CD8-positive, alpha-beta memory T cell (primary cell): ENCODE measurements at regions not wholly inside any gene's neighbourhood (a gene's known extent, or its start where the extent isn't known, plus 50 kb on each side); places are given as distances from the start of the nearest gene placed in this dataset.

Source experiments
- CTCF ChIA-PET: fragments of 350-600 bp; sonication (Branson Sonifier 250); formaldehyde crosslinking; loops from one replicate; lab custom pipeline; 2021; ENCODE audit warnings: antibody characterized with exemption; lab: Charles Lee
- POLR2A ChIA-PET: fragments of 350-600 bp; sonication (Branson Sonifier 250); formaldehyde crosslinking; loops from one replicate; lab custom pipeline; 2021; ENCODE audit warnings: antibody characterized with exemption; lab: Charles Lee
- DNase-seq, 5 donors: peaks; one replicate each; pipeline versions ENCODE4 v3.0.0 to v3.0.0-alpha.2; 2020 to 2022; ENCODE audit warnings: mixed read lengths in 1 of 5
- H3K27ac ChIP-seq: one replicate; pipeline ENCODE4 v1.7.0; 2013; ENCODE audit warnings: low read depth, mild to moderate bottlenecking, low read length, moderate library complexity
- H3K27me3 ChIP-seq: 2 replicates; pipeline ENCODE4 v1.7.0; 2013; ENCODE audit warnings: low read length, mild to moderate bottlenecking; ENCODE audit not compliant: insufficient read depth, poor library complexity, severe bottlenecking
- H3K36me3 ChIP-seq: 2 replicates; pipeline ENCODE4 v1.7.0; 2013; ENCODE audit warnings: mild to moderate bottlenecking, low read length, moderate library complexity; ENCODE audit not compliant: insufficient read depth
- H3K4me1 ChIP-seq: 2 replicates; pipeline ENCODE4 v1.7.0; 2013; ENCODE audit warnings: mild to moderate bottlenecking, low read length, moderate library complexity; ENCODE audit not compliant: insufficient read depth
- H3K4me3 ChIP-seq: 2 replicates; pipeline ENCODE4 v1.7.0; 2013; ENCODE audit warnings: mild to moderate bottlenecking, low read length
- H3K9me3 ChIP-seq: 2 replicates; pipeline ENCODE4 v1.7.0; 2013; ENCODE audit warnings: mild to moderate bottlenecking, low read length
- H3K27ac Mint-ChIP-seq, 8 donors: one replicate each; pipeline ENCODE4 v1.8.0; 2020 to 2021; ENCODE audit warnings: mixed read lengths in 8 of 8, mild to moderate bottlenecking in 6 of 8, inconsistent platforms in 3 of 8, moderate library complexity in 3 of 8
- H3K27me3 Mint-ChIP-seq, 2 donors: one replicate each; pipeline ENCODE4 v1.8.0; 2020 to 2021; ENCODE audit warnings: mixed read lengths in 2 of 2, mild to moderate bottlenecking in 1 of 2, moderate library complexity in 1 of 2
- H3K36me3 Mint-ChIP-seq, 3 donors: one replicate each; pipeline ENCODE4 v1.8.0; 2020 to 2021; ENCODE audit warnings: mixed read lengths in 3 of 3, inconsistent platforms in 1 of 3, mild to moderate bottlenecking in 1 of 3
- H3K4me1 Mint-ChIP-seq, 3 donors: one replicate each; pipeline ENCODE4 v1.8.0; 2020 to 2021; ENCODE audit warnings: mixed read lengths in 3 of 3, inconsistent platforms in 1 of 3, mild to moderate bottlenecking in 1 of 3
- H3K4me3 Mint-ChIP-seq, 7 donors: one replicate each; pipeline ENCODE4 v1.8.0; 2020 to 2021; ENCODE audit warnings: mixed read lengths in 7 of 7, mild to moderate bottlenecking in 6 of 7, moderate library complexity in 4 of 7, inconsistent platforms in 2 of 7
- H3K9me3 Mint-ChIP-seq, 5 donors: one replicate each; pipeline ENCODE4 v1.8.0; 2020 to 2022; ENCODE audit warnings: mixed read lengths in 5 of 5, mild to moderate bottlenecking in 3 of 5, moderate library complexity in 2 of 5, inconsistent platforms in 1 of 5

- no peak for DNase-seq
- Mint-ChIP-seq H3K36me3 (peaks cover 0 to 6% (median 0%) of the 10 kb centered on the region in 3 donors), H3K27ac (no peak overlapping the region), H3K27me3 (peaks cover 0 to 1% of the 10 kb centered on the region in 2 donors), H3K4me3 (no peak overlapping the region), H3K4me1 (no peaks in the 10 kb centered on the region), H3K9me3 (peaks cover 0 to 10% (median 5%) of the 10 kb centered on the region in 5 donors)
- ChIA-PET POLR2A (no interaction called here), CTCF (no interaction called here)
- no peaks in the 10 kb centered on the region for H3K9me3 ChIP-seq
- no peaks in the 10 kb centered on the region for H3K4me1 ChIP-seq
- no peaks in the 10 kb centered on the region for H3K36me3 ChIP-seq
- H3K27ac ChIP-seq: no peak overlapping the region
- H3K4me3 ChIP-seq: no peak overlapping the region
- H3K27me3 ChIP-seq: no peaks in the 10 kb centered on the region
Measured at GRCh38 chr13:21965095-21965494, 294.2 kb downstream of the FGF9 start.

- POLR2A ChIA-PET: no interaction called here
- Mint-ChIP-seq H3K4me1 (no peaks in the 10 kb centered on the region), H3K27me3 (peaks cover 0 to 1% of the 10 kb centered on the region in 2 donors), H3K27ac (no peak overlapping the region), H3K9me3 (peaks cover 0 to 10% (median 4%) of the 10 kb centered on the region in 5 donors), H3K36me3 (peaks cover 0 to 5% (median 0%) of the 10 kb centered on the region in 3 donors), H3K4me3 (no peak overlapping the region)
- H3K36me3 ChIP-seq: no peaks in the 10 kb centered on the region
- H3K9me3 ChIP-seq: no peaks in the 10 kb centered on the region
- H3K27me3 ChIP-seq: no peaks in the 10 kb centered on the region
- H3K4me3 ChIP-seq: no peak overlapping the region
- H3K27ac ChIP-seq: no peak overlapping the region
- CTCF ChIA-PET: no interaction called here
- no peak for DNase-seq
- no peaks in the 10 kb centered on the region for H3K4me1 ChIP-seq
Measured at GRCh38 chr13:21966014-21966413, 295.1 kb downstream of the FGF9 start.

- Mint-ChIP-seq H3K4me3 (no peak overlapping the region), H3K4me1 (no peaks in the 10 kb centered on the region), H3K9me3 (peaks cover 0 to under 1% (median 0%) of the 10 kb centered on the region in 5 donors), H3K27me3 (no peaks in the 10 kb centered on the region), H3K36me3 (no peaks in the 10 kb centered on the region), H3K27ac (no peak overlapping the region)
- H3K4me3 ChIP-seq: no peak overlapping the region
- no peaks in the 10 kb centered on the region for H3K36me3 ChIP-seq
- H3K27ac ChIP-seq: no peak overlapping the region
- no peaks in the 10 kb centered on the region for H3K27me3 ChIP-seq
- H3K4me1 ChIP-seq: no peaks in the 10 kb centered on the region
- ChIA-PET CTCF (no interaction called here), POLR2A (no interaction called here)
- no peak for DNase-seq
- no peaks in the 10 kb centered on the region for H3K9me3 ChIP-seq
Measured at GRCh38 chr13:21967871-21968270, 297.0 kb downstream of the FGF9 start.

GRCh38 chr13:21970172-21970571 lies 299.3 kb downstream of the FGF9 start:
- H3K27me3 ChIP-seq: no peaks in the 10 kb centered on the region
- no peaks in the 10 kb centered on the region for H3K27me3 Mint-ChIP-seq
- no peaks in the 10 kb centered on the region for H3K36me3 Mint-ChIP-seq
- no peak overlapping the region for H3K27ac Mint-ChIP-seq
- H3K36me3 ChIP-seq: no peaks in the 10 kb centered on the region
- no peak overlapping the region for H3K27ac ChIP-seq
- H3K4me3 ChIP-seq: no peak overlapping the region
- no peaks in the 10 kb centered on the region for H3K4me1 ChIP-seq
- H3K9me3 Mint-ChIP-seq: no peaks in the 10 kb centered on the region
- no peaks in the 10 kb centered on the region for H3K9me3 ChIP-seq
- POLR2A ChIA-PET: no interaction called here
- H3K4me1 Mint-ChIP-seq: no peaks in the 10 kb centered on the region
- CTCF ChIA-PET: no interaction called here
- H3K4me3 Mint-ChIP-seq: no peak overlapping the region
- DNase-seq: no peak

- Histone ChIP-seq H3K36me3 (no peaks in the 10 kb centered on the region), H3K9me3 (no peaks in the 10 kb centered on the region), H3K27me3 (no peaks in the 10 kb centered on the region), H3K4me3 (no peak overlapping the region), H3K4me1 (no peaks in the 10 kb centered on the region), H3K27ac (no peak overlapping the region)
- Mint-ChIP-seq H3K27me3 (no peaks in the 10 kb centered on the region), H3K36me3 (no peaks in the 10 kb centered on the region), H3K4me1 (no peaks in the 10 kb centered on the region), H3K4me3 (no peak overlapping the region), H3K27ac (no peak overlapping the region), H3K9me3 (no peaks in the 10 kb centered on the region)
- DNase-seq: no peak
- ChIA-PET CTCF (no interaction called here), POLR2A (no interaction called here)
Measured at GRCh38 chr13:21970918-21971317, 300.0 kb downstream of the FGF9 start.

GRCh38 chr13:21971662-21972621 lies 301.1 kb downstream of the FGF9 start:
- H3K9me3 Mint-ChIP-seq: no peaks in the 10 kb centered on the region
- Histone ChIP-seq H3K9me3 (no peaks in the 10 kb centered on the region), H3K36me3 (no peaks in the 10 kb centered on the region), H3K27me3 (no peaks in the 10 kb centered on the region), H3K4me3 (no peak overlapping the region), H3K27ac (no peak overlapping the region), H3K4me1 (no peaks in the 10 kb centered on the region)
- no peaks in the 10 kb centered on the region for H3K36me3 Mint-ChIP-seq
- ChIA-PET POLR2A (no interaction called here), CTCF (no interaction called here)
- no peak overlapping the region for H3K4me3 Mint-ChIP-seq
- H3K4me1 Mint-ChIP-seq: no peaks in the 10 kb centered on the region
- H3K27me3 Mint-ChIP-seq: no peaks in the 10 kb centered on the region
- no peak for DNase-seq
- H3K27ac Mint-ChIP-seq: no peak overlapping the region

GRCh38 chr13:21973437-21974125 lies 302.7 kb downstream of the FGF9 start:
- Mint-ChIP-seq H3K9me3 (no peaks in the 10 kb centered on the region), H3K36me3 (no peaks in the 10 kb centered on the region), H3K27me3 (peaks cover 0 to under 1% of the 10 kb centered on the region in 2 donors), H3K4me3 (no peak overlapping the region), H3K4me1 (no peaks in the 10 kb centered on the region), H3K27ac (no peak overlapping the region)
- H3K27ac ChIP-seq: no peak overlapping the region
- H3K36me3 ChIP-seq: no peaks in the 10 kb centered on the region
- CTCF ChIA-PET: no interaction called here
- no peak overlapping the region for H3K4me3 ChIP-seq
- no peaks in the 10 kb centered on the region for H3K9me3 ChIP-seq
- H3K27me3 ChIP-seq: no peaks in the 10 kb centered on the region
- DNase-seq: no peak
- POLR2A ChIA-PET: no interaction called here
- H3K4me1 ChIP-seq: no peaks in the 10 kb centered on the region

GRCh38 chr13:21974741-21975140 lies 303.9 kb downstream of the FGF9 start:
- Histone ChIP-seq H3K4me1 (no peaks in the 10 kb centered on the region), H3K27me3 (no peaks in the 10 kb centered on the region), H3K9me3 (no peaks in the 10 kb centered on the region), H3K36me3 (no peaks in the 10 kb centered on the region), H3K27ac (no peak overlapping the region), H3K4me3 (no peak overlapping the region)
- ChIA-PET POLR2A (no interaction called here), CTCF (no interaction called here)
- H3K36me3 Mint-ChIP-seq: no peaks in the 10 kb centered on the region
- peaks cover 0 to 1% of the 10 kb centered on the region in 2 donors for H3K27me3 Mint-ChIP-seq
- H3K27ac Mint-ChIP-seq: no peak overlapping the region
- H3K4me3 Mint-ChIP-seq: no peak overlapping the region
- no peaks in the 10 kb centered on the region for H3K9me3 Mint-ChIP-seq
- no peak for DNase-seq
- H3K4me1 Mint-ChIP-seq: no peaks in the 10 kb centered on the region
